Gastrocnemius medialis (tissue), 4 donors: ENCODE measurements at regions not wholly inside any gene's neighbourhood (a gene's known extent, or its start where the extent isn't known, plus 50 kb on each side); places are given as distances from the start of the nearest gene placed in this dataset.

ENCODE experiments used
- ATAC-seq, 2 donors: fragments of 150-250 bp; one replicate each; pipeline ENCODE4 v1.9.1; 2016
- DNase-seq, 2 donors: peaks; one replicate each; pipeline ENCODE4 v3.0.0-alpha.2; 2019
- H3K27ac ChIP-seq, 4 donors: fragments of 200-600 bp; sonication (generic); 1 replicate in 1 of 4; 2 replicates in 3 of 4; pipeline ENCODE4 v1.5.1; 2016 to 2018; ENCODE audit warnings: mild to moderate bottlenecking in 2 of 4, moderate library complexity in 1 of 4
- H3K27me3 ChIP-seq, 3 donors: fragments of 200-600 bp; sonication (generic) in 2 of 3; 1 replicate in 1 of 3; 2 replicates in 2 of 3; pipeline versions ENCODE4 v1.5.1 to v1.6.0; 2016 to 2019; ENCODE audit warnings: mild to moderate bottlenecking in 1 of 3, moderate library complexity in 1 of 3
- H3K36me3 ChIP-seq, 2 donors: fragments of 200-600 bp; sonication (generic) in 1 of 2; one replicate each; pipeline ENCODE4 v1.5.1; 2017 to 2018
- H3K4me1 ChIP-seq, 2 donors: fragments of 200-600 bp; sonication (generic) in 1 of 2; one replicate each; pipeline ENCODE4 v1.5.1; 2016 to 2017; ENCODE audit warnings: mild to moderate bottlenecking in 2 of 2
- H3K4me3 ChIP-seq, 4 donors: fragments of 200-600 bp; sonication (generic) in 3 of 4; 1 replicate in 1 of 4; 2 replicates in 3 of 4; pipeline ENCODE4 v1.5.1; 2016 to 2019; ENCODE audit warnings: mild to moderate bottlenecking in 2 of 4
- H3K9me3 ChIP-seq, 3 donors: fragments of 200-600 bp; sonication (generic) in 2 of 3; 1 replicate in 1 of 3; 2 replicates in 2 of 3; pipeline ENCODE4 v1.5.1; 2016 to 2019
- POLR2A ChIP-seq, 2 donors: fragments of 450-650 bp; IDR thresholded peaks; one replicate each; pipeline ENCODE4 v1.6.1; 2017; ENCODE audit warnings: antibody characterized with exemption in 2 of 2, mild to moderate bottlenecking in 2 of 2, moderate library complexity in 2 of 2
- in situ Hi-C, 4 donors: fragments of 200-750 bp; cut with MboI; loops; one replicate each; pipeline versions ENCODE4 v1.15.0 to v1.8.0; 2017; ENCODE audit warnings: low sequenced_read_pairs in 4 of 4
- intact Hi-C: fragments of 100-400 bp; cut with DNase I; formaldehyde crosslinking; loops from one replicate; pipeline ENCODE4 v1.15.1; 2023; ENCODE audit warnings: low total_unique reads
- TF ChIP-seq, protein P1 (sequence below), 5 experiments: fragments of 450-650 bp in 3 of 5; fragments of 200-600 bp in 2 of 5; sonication (generic) in 2 of 5; IDR thresholded peaks in 4 of 5; conservative IDR thresholded peaks in 1 of 5; 1 replicate in 4 of 5; 2 replicates in 1 of 5; pipeline ENCODE4 v1.5.1; 2016 to 2019; ENCODE audit warnings: antibody characterized with exemption in 5 of 5, mild to moderate bottlenecking in 3 of 5, moderate library complexity in 3 of 5

DNA sequence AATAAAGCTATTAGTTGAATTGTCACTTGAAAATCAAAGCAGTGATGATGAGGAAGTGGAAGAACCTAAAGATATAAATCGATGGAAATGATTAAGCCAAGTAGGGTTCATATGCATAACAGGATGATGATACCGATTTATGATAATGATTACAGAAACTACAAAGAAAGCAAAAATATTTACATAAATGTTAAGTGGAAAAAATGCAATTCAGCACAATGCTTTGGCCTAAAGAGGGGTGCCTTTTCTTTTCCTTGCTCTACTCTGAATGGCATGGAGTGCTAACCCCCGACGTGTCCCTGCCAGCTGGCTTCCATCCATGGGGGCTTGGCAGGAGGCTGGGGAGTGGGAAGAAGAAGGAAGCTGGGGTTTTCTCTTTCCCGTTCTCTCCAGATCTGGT lies 240.3 kb downstream of the GATA3 start:
- TF ChIP-seq, protein P1, sequence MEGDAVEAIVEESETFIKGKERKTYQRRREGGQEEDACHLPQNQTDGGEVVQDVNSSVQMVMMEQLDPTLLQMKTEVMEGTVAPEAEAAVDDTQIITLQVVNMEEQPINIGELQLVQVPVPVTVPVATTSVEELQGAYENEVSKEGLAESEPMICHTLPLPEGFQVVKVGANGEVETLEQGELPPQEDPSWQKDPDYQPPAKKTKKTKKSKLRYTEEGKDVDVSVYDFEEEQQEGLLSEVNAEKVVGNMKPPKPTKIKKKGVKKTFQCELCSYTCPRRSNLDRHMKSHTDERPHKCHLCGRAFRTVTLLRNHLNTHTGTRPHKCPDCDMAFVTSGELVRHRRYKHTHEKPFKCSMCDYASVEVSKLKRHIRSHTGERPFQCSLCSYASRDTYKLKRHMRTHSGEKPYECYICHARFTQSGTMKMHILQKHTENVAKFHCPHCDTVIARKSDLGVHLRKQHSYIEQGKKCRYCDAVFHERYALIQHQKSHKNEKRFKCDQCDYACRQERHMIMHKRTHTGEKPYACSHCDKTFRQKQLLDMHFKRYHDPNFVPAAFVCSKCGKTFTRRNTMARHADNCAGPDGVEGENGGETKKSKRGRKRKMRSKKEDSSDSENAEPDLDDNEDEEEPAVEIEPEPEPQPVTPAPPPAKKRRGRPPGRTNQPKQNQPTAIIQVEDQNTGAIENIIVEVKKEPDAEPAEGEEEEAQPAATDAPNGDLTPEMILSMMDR (IDR thresholded peaks at IDR 0.05 in 4 of 5, conservative IDR thresholded peaks at IDR 0.05 in 1 of 5), result no peak
- no peak for DNase-seq
- intact Hi-C loops, result no loop called here

GRCh38 chr10:8295311-8295710 lies 240.8 kb downstream of the GATA3 start:
- H3K4me1 ChIP-seq, result no peaks in the 10 kb centered on the region
- no peaks in the 10 kb centered on the region for H3K9me3 ChIP-seq
- H3K4me3 ChIP-seq, result no peak overlapping the region
- no peak for ATAC-seq
- DNase-seq, result no peak
- no peaks in the 10 kb centered on the region for H3K27me3 ChIP-seq
- H3K27ac ChIP-seq, result no peak overlapping the region
- TF ChIP-seq POLR2A (IDR thresholded peaks at IDR 0.05), result no peak
- TF ChIP-seq, protein P1 (IDR thresholded peaks at IDR 0.05 in 4 of 5, conservative IDR thresholded peaks at IDR 0.05 in 1 of 5), result no peak
- H3K36me3 ChIP-seq, result no peaks in the 10 kb centered on the region
- intact Hi-C loops, result no loop called here
- in situ Hi-C loops, result no loop called here

More for the DNA sequence above, 240.3 kb downstream of the GATA3 start:
- H3K36me3 ChIP-seq, result no peaks in the 10 kb centered on the region
- in situ Hi-C loops, result no loop called here
- no peaks in the 10 kb centered on the region for H3K27me3 ChIP-seq
- no peaks in the 10 kb centered on the region for H3K9me3 ChIP-seq
- no peak for ATAC-seq
- H3K27ac ChIP-seq, result no peak overlapping the region
- no peak overlapping the region for H3K4me3 ChIP-seq
- H3K4me1 ChIP-seq, result no peaks in the 10 kb centered on the region

DNA sequence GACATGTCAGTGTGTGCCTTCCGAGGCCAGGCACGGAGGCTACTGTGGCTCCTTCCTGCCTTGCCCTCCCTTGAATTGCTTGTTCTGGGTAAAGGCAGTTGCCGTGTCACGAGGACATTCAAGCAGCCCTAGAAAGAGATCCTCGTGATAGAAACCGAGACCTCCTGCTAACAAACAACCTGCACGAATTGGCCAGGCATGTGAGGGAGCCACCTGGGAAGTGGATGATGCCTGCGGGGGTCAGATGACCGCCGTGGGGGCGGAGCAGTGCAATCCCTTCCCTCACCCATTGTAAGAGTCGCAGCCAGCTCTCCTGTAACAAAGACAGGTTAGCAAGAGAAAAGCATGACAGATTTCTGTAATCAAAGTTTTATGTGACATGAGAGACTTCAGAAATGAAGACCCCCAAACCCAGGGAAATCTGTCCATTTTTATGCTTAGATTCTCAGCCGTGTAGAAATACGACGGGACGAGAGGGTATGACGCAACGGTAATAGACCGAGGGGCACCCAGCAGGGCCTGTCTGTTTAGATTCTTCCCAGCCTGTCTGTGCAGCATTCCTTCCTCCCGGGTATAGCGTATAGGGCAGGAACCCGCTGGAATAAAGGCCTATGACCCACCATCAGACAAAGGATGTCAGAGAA lies 241.7 kb downstream of the GATA3 start:
- no peaks in the 10 kb centered on the region for H3K4me1 ChIP-seq
- no peak overlapping the region for H3K4me3 ChIP-seq
- H3K27ac ChIP-seq, result no peak overlapping the region
- no peak for TF ChIP-seq POLR2A (IDR thresholded peaks at IDR 0.05)
- TF ChIP-seq, protein P1 (IDR thresholded peaks at IDR 0.05 in 4 of 5, conservative IDR thresholded peaks at IDR 0.05 in 1 of 5), result no peak
- ATAC-seq, result no peak
- H3K36me3 ChIP-seq, result no peaks in the 10 kb centered on the region
- DNase-seq, result no peak
- in situ Hi-C loops, result no loop called here
- H3K9me3 ChIP-seq, result no peaks in the 10 kb centered on the region
- H3K27me3 ChIP-seq, result no peaks in the 10 kb centered on the region
- intact Hi-C loops, result no loop called here

DNA sequence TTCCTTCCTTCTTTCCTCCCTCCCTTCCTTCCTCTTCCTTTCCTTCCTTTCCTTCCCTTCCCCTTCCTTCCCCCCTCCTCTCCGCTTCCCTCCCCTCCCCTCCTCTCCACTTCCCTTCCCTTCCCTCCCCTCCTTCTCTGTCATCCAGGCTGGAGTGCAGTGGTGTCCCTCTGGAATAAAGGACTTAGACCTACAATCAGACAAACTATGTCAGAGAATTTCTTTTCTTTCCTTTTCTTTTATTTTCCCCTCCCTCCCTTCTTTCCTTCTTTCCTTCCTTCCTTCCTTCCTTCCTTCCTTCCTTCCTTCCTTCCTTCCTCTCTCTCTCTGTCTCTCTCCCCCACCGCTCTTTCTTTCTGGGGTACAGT lies 242.2 kb downstream of the GATA3 start:
- DNase-seq, result no peak
- ATAC-seq, result no peak
- H3K27ac ChIP-seq, result no peak overlapping the region
- intact Hi-C loops (no loop called here), in situ Hi-C loops (no loop called here)
- TF ChIP-seq, protein P1 (IDR thresholded peaks at IDR 0.05 in 4 of 5, conservative IDR thresholded peaks at IDR 0.05 in 1 of 5), result no peak
- TF ChIP-seq POLR2A (IDR thresholded peaks at IDR 0.05), result no peak
- no peak overlapping the region for H3K4me3 ChIP-seq
- H3K9me3 ChIP-seq, result no peaks in the 10 kb centered on the region
- no peaks in the 10 kb centered on the region for H3K4me1 ChIP-seq
- no peaks in the 10 kb centered on the region for H3K36me3 ChIP-seq
- H3K27me3 ChIP-seq, result no peaks in the 10 kb centered on the region

GRCh38 chr10:8297107-8297506 lies 242.6 kb downstream of the GATA3 start:
- H3K9me3 ChIP-seq, result no peaks in the 10 kb centered on the region
- no peaks in the 10 kb centered on the region for H3K36me3 ChIP-seq
- intact Hi-C loops (no loop called here), in situ Hi-C loops (no loop called here)
- H3K4me3 ChIP-seq, result no peak overlapping the region
- no peak for TF ChIP-seq POLR2A (IDR thresholded peaks at IDR 0.05)
- H3K4me1 ChIP-seq, result no peaks in the 10 kb centered on the region
- ATAC-seq, result no peak
- H3K27ac ChIP-seq, result no peak overlapping the region
- no peak for DNase-seq
- no peaks in the 10 kb centered on the region for H3K27me3 ChIP-seq
